Heart right ventricle (tissue), 16 donors: ENCODE measurements at regions not wholly inside any gene's neighbourhood (a gene's known extent, or its start where the extent isn't known, plus 50 kb on each side); places are given as distances from the start of the nearest gene placed in this dataset.

Source experiments
- ATAC-seq, 8 donors: fragments of 200-7000 bp; cut with Tn5 transposase; one replicate each; pipeline ENCODE4 v1.9.1; 2020; ENCODE audit warnings: mild to moderate bottlenecking in 8 of 8, moderate library complexity in 8 of 8, moderate number of reproducible peaks in 1 of 8
- DNase-seq, 2 donors: peaks; one replicate each; pipeline ENCODE4 v3.0.0-alpha.2; 2020
- H3K27ac ChIP-seq, 10 donors: fragments of 200-600 bp; sonication (generic) in 2 of 10; one replicate each; pipeline versions ENCODE4 v1.5.0 to v1.8.0; 2020 to 2022; ENCODE audit warnings: mild to moderate bottlenecking in 3 of 10
- H3K27me3 ChIP-seq, 7 donors: fragments of 200-600 bp; one replicate each; pipeline ENCODE4 v1.8.0; 2021 to 2022; ENCODE audit warnings: mild to moderate bottlenecking in 2 of 7
- H3K36me3 ChIP-seq, 9 donors: fragments of 200-600 bp; sonication (generic) in 1 of 9; one replicate each; pipeline versions ENCODE4 v1.5.0 to v1.8.0; 2020 to 2022; ENCODE audit warnings: mild to moderate bottlenecking in 2 of 9
- H3K4me1 ChIP-seq, 9 donors: fragments of 200-600 bp; sonication (generic) in 1 of 9; one replicate each; pipeline versions ENCODE4 v1.5.0 to v1.8.0; 2020 to 2022; ENCODE audit warnings: mild to moderate bottlenecking in 4 of 9
- H3K4me3 ChIP-seq, 10 donors: fragments of 200-600 bp; sonication (generic) in 2 of 10; one replicate each; pipeline versions ENCODE4 v1.5.0 to v1.8.0; 2020 to 2022; ENCODE audit warnings: mild to moderate bottlenecking in 7 of 10, moderate library complexity in 2 of 10
- H3K9me3 ChIP-seq, 11 donors: fragments of 200-600 bp in 10 of 11; sonication (generic) in 2 of 11; one replicate each; pipeline versions ENCODE4 v1.5.0 to v1.8.0; 2013 to 2022; ENCODE audit warnings: mild to moderate bottlenecking in 2 of 11, control low read depth in 1 of 11, moderate library complexity in 1 of 11
- CTCF ChIP-seq, 9 donors: fragments of 200-600 bp; sonication (generic) in 2 of 9; IDR thresholded peaks; one replicate each; pipeline versions ENCODE4 v1.5.0 to v1.8.0; 2021 to 2022; ENCODE audit warnings: antibody characterized with exemption in 9 of 9, mild to moderate bottlenecking in 5 of 9, moderate library complexity in 1 of 9
- WGBS, 2 donors: extraction: QIAGEN DNeasy Blood & Tissue Kit; methylation state at CpG; one replicate each; pipeline ENCODE4 v1.1.7; 2013; ENCODE audit warnings: inconsistent platforms in 1 of 2; 5-methylcytosine and 5-hydroxymethylcytosine counted together
- intact Hi-C, 10 donors: fragments of 100-400 bp; cut with DNase I; formaldehyde crosslinking; loops; one replicate each; pipeline versions ENCODE4 v1.11.1 to v1.14.2; 2022
- donor health status: Arrhythmogenic right ventricular cardiomyopathy.
- donor health status: ischemic (EF 13 %, LVEDD 7.1; RV severe dilation, severe dysfunction).
- donor health status: healthy with polysubstance abuse.
- donor health status: DM: no; HTN: yes; CAD: no.
- donor health status: DM: no; HTN: no; CAD: no.
- donor health status: ischemic (EF 25% LVEDD 6.9; RV normal size, moderate dysfunction).
- donor health status: ischemic (EF 25% LVEDD 5.7; RV mildly dilated, moderate dysfunction).
- donor health status: healthy.
- donor health status: DM: yes; HTN: yes; CAD: no.
- donor health status: Ischemic cardiomyopathy.
- donor health status: ischemic (EF 35%, LVEDD 5.7; RV mildly dilated, moderate dysfunction).
- donor health status: nonischemic (EF 11% LVEDD 7.7; RV severe dilation, severe dysfunction).
- donor health status: DM: yes; HTN: yes; CAD: no.
- donor health status: PGD.
- donor health status: ischemic (EF 29% LVEDD 5.4; RV normal size, mild dysfunction).
- donor health status: nonischemic (EF 23%, LVEDD 6.1; RV moderate dilation, normal function).

- no peaks in the 10 kb centered on the region for H3K36me3 ChIP-seq
- DNase-seq (no peak), ATAC-seq (no peak)
- H3K4me1 ChIP-seq = no peaks in the 10 kb centered on the region
- WGBS, 2 donors = 80 to 87% methylated on average over 4 of the region's 4 CpGs
- H3K9me3 ChIP-seq = peaks cover 0 to 25% (median 0%) of the 10 kb centered on the region in 11 donors
- H3K27me3 ChIP-seq = no peaks in the 10 kb centered on the region
- no peak overlapping the region for H3K4me3 ChIP-seq
- no peak overlapping the region for H3K27ac ChIP-seq
- intact Hi-C loops = no loop called here
- no peak for TF ChIP-seq CTCF (IDR thresholded peaks at IDR 0.05)
Measured at GRCh38 chr13:54597540-54598088, 1569.0 kb downstream of the OLFM4 start.

GRCh38 chr13:54599413-54599812 lies 1570.8 kb downstream of the OLFM4 start:
- Histone ChIP-seq H3K9me3 (peaks cover 0 to 24% (median 0%) of the 10 kb centered on the region in 11 donors), H3K36me3 (no peaks in the 10 kb centered on the region), H3K4me1 (no peaks in the 10 kb centered on the region), H3K4me3 (no peak overlapping the region), H3K27ac (no peak overlapping the region), H3K27me3 (no peaks in the 10 kb centered on the region)
- WGBS, 2 donors = 44 to 49% methylated on average over 1 of the region's 1 CpG
- intact Hi-C loops = no loop called here
- TF ChIP-seq CTCF (IDR thresholded peaks at IDR 0.05) = no peak
- DNase-seq = no peak
- no peak for ATAC-seq

- peaks cover 0 to 13% (median 0%) of the 10 kb centered on the region in 11 donors for H3K9me3 ChIP-seq
- intact Hi-C loops = no loop called here
- WGBS, 2 donors = 22 to 29% methylated on average over 1 of the region's 1 CpG
- no peaks in the 10 kb centered on the region for H3K27me3 ChIP-seq
- no peaks in the 10 kb centered on the region for H3K4me1 ChIP-seq
- ATAC-seq (no peak), DNase-seq (no peak)
- H3K4me3 ChIP-seq = no peak overlapping the region
- no peak overlapping the region for H3K27ac ChIP-seq
- no peaks in the 10 kb centered on the region for H3K36me3 ChIP-seq
- TF ChIP-seq CTCF (IDR thresholded peaks at IDR 0.05) = no peak
Measured at GRCh38 chr13:54606944-54607343, 1578.3 kb downstream of the OLFM4 start.

- no peak for ATAC-seq
Measured at GRCh38 chr13:54607421-54607820, 1578.8 kb downstream of the OLFM4 start.

More at GRCh38 chr13:54607421-54607820, 1578.8 kb downstream of the OLFM4 start:
- TF ChIP-seq CTCF (IDR thresholded peaks at IDR 0.05) = no peak
- no peaks in the 10 kb centered on the region for H3K4me1 ChIP-seq
- H3K9me3 ChIP-seq = peaks cover 0 to 8% (median 0%) of the 10 kb centered on the region in 11 donors
- no peak overlapping the region for H3K27ac ChIP-seq
- H3K36me3 ChIP-seq = no peaks in the 10 kb centered on the region
- no peak for DNase-seq
- intact Hi-C loops = no loop called here
- no peaks in the 10 kb centered on the region for H3K27me3 ChIP-seq
- H3K4me3 ChIP-seq = no peak overlapping the region
